ENCODE measurements at regions not wholly inside any gene's neighbourhood (a gene's known extent, or its start where the extent isn't known, plus 50 kb on each side); places are given as distances from the start of the nearest gene placed in this dataset.

DNA sequence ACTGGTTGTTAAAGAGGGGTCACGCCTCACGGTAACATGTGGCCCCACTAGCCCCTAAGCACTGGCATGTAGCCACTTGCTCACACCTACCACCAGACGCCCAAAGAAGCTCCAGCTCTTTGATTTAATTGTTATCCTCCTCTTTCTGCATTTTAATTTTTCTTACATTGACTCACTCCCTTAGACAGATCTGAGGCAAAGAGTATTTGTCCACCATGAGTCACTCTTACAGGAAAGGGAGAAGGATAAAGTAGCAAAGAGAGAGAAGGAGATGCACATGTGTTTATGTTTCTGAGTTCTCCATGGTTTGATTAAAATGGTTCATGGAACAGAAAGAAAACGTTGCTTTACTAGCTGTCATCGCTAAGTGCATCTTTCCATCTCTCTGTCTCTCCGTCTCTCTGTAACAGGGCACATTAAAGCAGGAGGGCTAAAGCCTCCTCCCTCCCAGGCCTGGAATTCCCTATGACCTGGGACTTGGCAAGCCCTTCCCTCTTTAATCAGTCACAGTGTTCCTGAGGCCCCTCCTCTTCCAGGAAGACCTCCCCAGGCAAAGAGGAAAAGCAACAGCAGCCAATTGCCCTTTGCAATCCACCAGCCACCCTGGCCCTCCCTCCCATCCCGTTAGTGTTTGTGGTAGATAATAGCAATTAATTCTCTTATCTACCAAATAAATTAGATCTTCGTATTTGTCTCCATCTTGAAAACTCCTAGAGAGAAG, 112.8 kb upstream of the TSHZ2 start:
- FAIRE-seq = no peak
- TF ChIP-seq POLR2A (IDR thresholded peaks at IDR 0.05; ENCODE audit: low read depth, low read length) = no peak
- TF ChIP-seq TAF1 (IDR thresholded peaks at IDR 0.05; ENCODE audit: borderline replicate concordance, low read depth, low read length) = no peak
- no peak for TF ChIP-seq POLR2AphosphoS5 (IDR thresholded peaks at IDR 0.05; ENCODE audit: low read depth, low read length)
- DNase-seq (ENCODE audit: insufficient read length) = no peak

DNA sequence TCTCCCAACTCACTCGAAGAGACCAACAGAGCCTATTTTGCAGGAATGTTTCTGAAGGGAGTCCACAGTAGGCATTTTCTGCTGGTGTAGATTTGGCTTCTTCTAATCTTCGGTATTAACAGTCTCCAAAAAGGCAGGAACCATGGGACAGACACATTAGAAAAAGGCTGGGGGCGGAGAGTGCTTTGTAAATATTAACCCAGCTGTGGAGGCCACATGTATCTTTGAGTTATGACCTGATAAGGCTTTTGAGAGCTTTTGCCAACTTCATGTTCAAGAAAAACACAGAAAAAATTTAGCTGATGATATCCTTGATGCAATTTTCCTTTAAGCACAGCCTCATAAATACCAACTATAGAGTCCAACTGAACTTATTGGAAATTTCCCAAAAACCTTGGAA, 119.4 kb upstream of the TSHZ2 start:
- TF ChIP-seq TAF1 (IDR thresholded peaks at IDR 0.05; ENCODE audit: borderline replicate concordance, low read depth, low read length) = no peak
- TF ChIP-seq POLR2A (IDR thresholded peaks at IDR 0.05; ENCODE audit: low read depth, low read length) = no peak
- TF ChIP-seq POLR2AphosphoS5 (IDR thresholded peaks at IDR 0.05; ENCODE audit: low read depth, low read length) = no peak
- no peak for DNase-seq (ENCODE audit: insufficient read length)
- no peak for FAIRE-seq

DNA sequence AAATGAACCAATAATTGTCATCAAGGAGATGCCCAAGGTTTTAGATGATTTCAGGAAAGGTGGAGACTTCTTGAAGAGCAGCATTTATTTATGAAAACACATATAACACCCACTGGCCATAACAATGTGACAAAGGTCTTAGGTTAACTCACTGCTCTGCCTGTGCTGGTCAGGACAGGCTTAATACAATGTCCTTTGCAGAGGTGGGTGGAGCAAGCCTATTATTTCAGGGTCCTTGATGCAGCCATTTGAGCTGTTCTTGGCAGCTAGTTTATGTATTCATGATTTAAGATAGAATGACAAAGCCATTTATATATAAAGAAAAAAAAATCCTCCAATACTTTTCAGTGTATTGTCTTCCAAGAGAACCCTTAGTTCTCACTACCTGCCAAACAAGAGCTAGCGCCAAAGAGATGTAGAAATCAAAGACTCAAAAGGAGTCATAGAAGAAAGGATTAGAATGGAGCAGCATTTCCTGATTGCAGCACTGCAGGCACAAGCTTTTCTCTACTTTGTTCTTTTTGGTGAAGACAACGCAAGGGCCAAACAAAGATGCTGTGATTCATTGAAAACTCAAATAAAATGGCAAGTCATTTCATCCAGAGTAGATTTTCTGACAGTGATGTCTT, 124.3 kb upstream of the TSHZ2 start:
- FAIRE-seq = no peak
- no peak for TF ChIP-seq POLR2A (IDR thresholded peaks at IDR 0.05; ENCODE audit: low read depth, low read length)
- no peak for TF ChIP-seq POLR2AphosphoS5 (IDR thresholded peaks at IDR 0.05; ENCODE audit: low read depth, low read length)
- no peak for TF ChIP-seq TAF1 (IDR thresholded peaks at IDR 0.05; ENCODE audit: borderline replicate concordance, low read depth, low read length)
- DNase-seq (ENCODE audit: insufficient read length) = no peak

DNA sequence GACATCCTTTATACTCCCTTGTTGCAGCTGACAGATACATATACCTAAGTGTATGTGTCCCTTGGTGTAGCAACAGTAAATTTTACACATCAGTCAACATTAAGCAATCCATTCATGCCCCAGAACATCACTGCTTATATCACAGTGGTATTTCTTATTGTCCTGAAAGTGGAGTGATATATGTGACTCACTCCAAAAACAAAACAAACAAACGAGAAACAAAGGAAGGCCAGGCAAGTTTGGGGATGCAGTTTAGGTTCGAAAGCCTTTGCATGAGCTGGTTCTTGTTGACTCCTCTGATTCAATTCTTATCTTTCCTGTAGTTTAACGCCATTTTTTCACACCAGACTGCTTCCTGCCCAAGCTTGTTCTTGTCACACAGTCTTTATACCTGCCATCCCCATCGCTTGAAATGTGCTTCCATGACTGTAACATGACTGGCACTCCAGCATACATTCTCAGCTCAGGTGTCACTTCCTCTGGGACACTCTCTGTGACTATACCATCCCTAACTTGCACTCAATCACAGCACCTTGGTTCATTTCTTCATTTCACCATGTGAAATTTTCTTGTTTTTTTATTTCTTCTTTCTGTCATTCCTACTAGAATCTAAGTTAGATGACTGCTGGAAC, 125.0 kb upstream of the TSHZ2 start:
- FAIRE-seq = no peak
- DNase-seq (ENCODE audit: insufficient read length) = no peak
- TF ChIP-seq POLR2AphosphoS5 (IDR thresholded peaks at IDR 0.05; ENCODE audit: low read depth, low read length) = no peak
- TF ChIP-seq TAF1 (IDR thresholded peaks at IDR 0.05; ENCODE audit: borderline replicate concordance, low read depth, low read length) = no peak
- TF ChIP-seq POLR2A (IDR thresholded peaks at IDR 0.05; ENCODE audit: low read depth, low read length) = no peak

DNA sequence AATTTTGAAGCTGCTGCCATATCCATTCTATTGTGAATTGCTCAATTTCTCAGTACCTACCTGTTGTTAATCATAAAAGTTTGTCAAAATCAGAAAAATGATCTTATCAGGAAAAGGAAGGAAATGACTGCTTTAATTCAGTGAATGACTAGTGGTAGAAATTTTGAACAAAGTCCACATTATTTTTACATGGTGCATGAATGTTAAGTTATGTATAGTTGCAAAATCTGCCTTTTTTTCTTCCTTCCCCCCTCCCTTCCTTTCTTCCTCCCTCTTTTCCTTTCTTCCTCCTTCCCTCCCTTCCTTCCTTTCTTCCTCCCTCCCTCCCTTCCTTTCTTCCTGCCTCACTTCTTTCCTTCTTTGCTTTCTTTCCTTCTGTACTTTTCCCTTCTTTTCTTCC, 127.1 kb upstream of the TSHZ2 start:
- FAIRE-seq = no peak
- TF ChIP-seq POLR2A (IDR thresholded peaks at IDR 0.05; ENCODE audit: low read depth, low read length) = no peak
- TF ChIP-seq TAF1 (IDR thresholded peaks at IDR 0.05; ENCODE audit: borderline replicate concordance, low read depth, low read length) = no peak
- no peak for TF ChIP-seq POLR2AphosphoS5 (IDR thresholded peaks at IDR 0.05; ENCODE audit: low read depth, low read length)
- no peak for DNase-seq (ENCODE audit: insufficient read length)

DNA sequence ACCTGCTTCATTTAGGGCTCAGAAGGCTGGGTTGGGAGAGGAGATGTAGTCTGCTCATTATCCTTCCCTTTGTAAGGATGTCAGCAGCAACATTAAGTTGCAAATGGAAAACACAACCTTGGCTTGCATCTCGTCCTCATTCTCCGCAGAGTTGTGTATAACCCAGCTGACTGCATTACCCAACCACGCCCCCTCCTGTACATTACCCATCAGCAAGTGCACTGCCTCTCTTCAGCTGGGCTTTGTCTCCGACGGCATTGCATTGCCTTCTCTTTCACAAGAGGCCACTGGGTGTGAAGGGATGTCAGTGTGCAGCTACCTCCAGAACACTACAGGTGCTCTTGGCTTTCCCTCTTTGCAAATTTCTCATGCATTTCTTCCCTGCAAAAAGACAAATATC, 128.7 kb upstream of the TSHZ2 start:
- TF ChIP-seq POLR2AphosphoS5 (IDR thresholded peaks at IDR 0.05; ENCODE audit: low read depth, low read length) = no peak
- TF ChIP-seq POLR2A (IDR thresholded peaks at IDR 0.05; ENCODE audit: low read depth, low read length) = no peak
- no peak for TF ChIP-seq TAF1 (IDR thresholded peaks at IDR 0.05; ENCODE audit: borderline replicate concordance, low read depth, low read length)
- DNase-seq (ENCODE audit: insufficient read length) = no peak
- no peak for FAIRE-seq

DNA sequence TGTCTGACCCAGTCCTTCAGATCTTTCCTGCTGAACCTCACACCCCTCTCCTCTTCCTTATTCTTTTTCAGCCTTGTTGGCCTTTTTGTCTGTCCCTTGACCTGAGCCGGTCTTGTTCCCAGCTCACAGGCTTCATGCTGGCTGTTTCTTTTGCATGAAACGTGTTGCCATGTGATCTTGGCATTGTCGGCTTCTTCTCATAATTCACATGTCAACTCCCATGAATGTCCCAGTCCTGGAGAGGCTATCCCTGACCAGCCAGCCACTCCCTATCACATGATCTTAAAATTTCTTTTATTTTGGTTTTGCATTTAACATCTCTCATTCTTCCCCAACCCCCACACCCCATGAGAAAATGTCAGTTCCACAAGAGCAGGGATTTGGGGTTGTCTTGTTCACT, 131.2 kb upstream of the TSHZ2 start:
- TF ChIP-seq TAF1 (IDR thresholded peaks at IDR 0.05; ENCODE audit: borderline replicate concordance, low read depth, low read length) (no peak), POLR2AphosphoS5 (IDR thresholded peaks at IDR 0.05; ENCODE audit: low read depth, low read length) (no peak), POLR2A (IDR thresholded peaks at IDR 0.05; ENCODE audit: low read depth, low read length) (no peak)
- FAIRE-seq = no peak
- no peak for DNase-seq (ENCODE audit: insufficient read length)

DNA sequence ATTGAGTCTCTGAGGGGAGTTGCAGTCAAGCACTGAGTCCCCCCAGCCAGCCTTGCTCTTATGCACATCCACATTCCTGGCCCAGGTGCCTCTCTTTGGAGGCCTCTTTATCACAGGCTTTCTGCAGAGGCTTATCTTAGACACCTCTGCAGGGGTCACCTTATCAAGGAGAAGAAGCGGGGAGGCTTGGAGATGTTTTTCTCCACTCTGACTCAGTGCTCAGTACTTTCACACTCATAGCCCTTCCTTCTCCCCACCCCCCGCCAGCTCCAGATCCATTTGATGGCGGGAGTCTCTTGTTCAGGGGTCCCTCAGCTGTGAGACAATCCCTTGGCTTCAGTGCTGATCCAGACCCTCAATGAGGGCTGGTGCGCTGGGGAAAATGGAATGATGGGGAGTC, 132.1 kb upstream of the TSHZ2 start:
- DNase-seq (ENCODE audit: insufficient read length) (no peak), FAIRE-seq (no peak)
- no peak for TF ChIP-seq TAF1 (IDR thresholded peaks at IDR 0.05; ENCODE audit: borderline replicate concordance, low read depth, low read length)
- no peak for TF ChIP-seq POLR2AphosphoS5 (IDR thresholded peaks at IDR 0.05; ENCODE audit: low read depth, low read length)
- no peak for TF ChIP-seq POLR2A (IDR thresholded peaks at IDR 0.05; ENCODE audit: low read depth, low read length)

DNA sequence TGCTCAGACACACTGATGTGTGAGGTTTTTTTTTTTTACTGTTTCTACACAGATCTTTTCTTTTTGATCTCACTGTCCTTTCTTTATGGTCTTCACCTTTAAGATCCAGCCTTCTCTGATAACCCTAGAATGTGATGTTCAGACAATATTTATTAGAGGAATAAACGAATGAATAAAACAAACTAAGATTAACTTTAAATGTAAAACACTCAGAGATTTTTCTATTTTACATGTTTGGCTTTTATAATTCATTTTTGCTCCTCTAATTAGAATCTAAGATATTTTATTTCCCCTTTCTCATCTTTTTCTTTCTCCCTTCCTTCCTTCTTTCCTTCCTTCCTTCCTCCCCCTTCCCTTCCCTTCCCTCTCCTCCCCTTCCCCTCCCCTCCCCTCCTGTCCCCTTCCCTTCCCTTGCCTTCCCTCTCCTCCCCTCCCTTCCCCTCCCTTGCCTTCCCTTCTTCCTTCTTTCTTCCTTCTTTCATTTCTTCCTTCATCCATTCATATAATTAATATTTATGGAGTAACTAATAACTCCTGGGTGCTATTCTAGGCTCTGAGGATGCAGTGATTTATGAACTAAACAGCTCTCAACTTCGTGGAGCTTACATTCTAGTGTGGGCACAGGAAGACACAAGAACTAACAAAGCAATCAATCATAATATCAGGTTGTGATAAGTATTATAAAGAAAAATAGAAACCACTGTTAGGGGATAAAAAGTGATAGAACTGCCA, 133.5 kb upstream of the TSHZ2 start:
- DNase-seq (ENCODE audit: insufficient read length) (no peak), FAIRE-seq (no peak)
- TF ChIP-seq TAF1 (IDR thresholded peaks at IDR 0.05; ENCODE audit: borderline replicate concordance, low read depth, low read length) (no peak), POLR2A (IDR thresholded peaks at IDR 0.05; ENCODE audit: low read depth, low read length) (no peak)

DNA sequence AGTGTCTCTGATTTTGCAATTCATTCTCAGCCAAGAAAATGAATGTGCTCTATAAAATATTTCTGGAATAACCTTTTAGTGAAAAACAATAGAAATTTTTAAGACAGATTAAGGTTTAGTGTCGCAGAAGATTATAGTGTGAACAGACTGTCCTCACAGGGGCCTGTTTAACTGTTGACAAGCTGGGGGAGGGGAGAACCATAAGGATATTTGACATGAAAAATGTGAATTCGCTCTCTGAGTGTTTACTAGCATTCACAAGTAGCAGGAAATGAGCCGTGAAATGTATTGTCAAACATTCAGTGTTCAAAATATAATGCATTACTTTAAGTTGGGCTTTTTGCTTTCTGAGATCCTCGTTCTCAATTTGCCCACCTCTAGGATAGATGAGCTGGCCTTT, 134.8 kb upstream of the TSHZ2 start:
- TF ChIP-seq POLR2AphosphoS5 (IDR thresholded peaks at IDR 0.05; ENCODE audit: low read depth, low read length) (no peak), TAF1 (IDR thresholded peaks at IDR 0.05; ENCODE audit: borderline replicate concordance, low read depth, low read length) (no peak), POLR2A (IDR thresholded peaks at IDR 0.05; ENCODE audit: low read depth, low read length) (no peak)
- FAIRE-seq = no peak
- DNase-seq (ENCODE audit: insufficient read length) = no peak

DNA sequence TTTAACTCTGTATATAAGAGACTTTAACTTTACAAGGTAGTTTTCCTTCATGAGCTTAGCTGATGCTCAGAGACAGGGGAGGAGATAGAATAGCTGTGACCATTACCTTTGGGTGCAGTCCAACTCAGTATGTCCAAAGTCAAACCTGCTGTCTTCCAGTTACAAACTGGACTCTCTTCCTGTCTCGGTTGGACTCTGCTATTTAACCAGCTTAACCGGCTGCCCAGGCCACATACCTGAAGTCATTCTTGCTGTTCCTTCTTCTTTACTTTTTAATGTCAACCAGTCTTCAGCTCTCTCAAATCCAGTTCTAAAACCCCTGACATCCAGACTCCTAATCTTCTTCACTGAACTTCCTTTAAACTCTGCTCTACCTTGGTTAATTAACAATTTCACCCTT, 138.3 kb upstream of the TSHZ2 start:
- no peak for TF ChIP-seq POLR2AphosphoS5 (IDR thresholded peaks at IDR 0.05; ENCODE audit: low read depth, low read length)
- no peak for TF ChIP-seq POLR2A (IDR thresholded peaks at IDR 0.05; ENCODE audit: low read depth, low read length)
- TF ChIP-seq TAF1 (IDR thresholded peaks at IDR 0.05; ENCODE audit: borderline replicate concordance, low read depth, low read length) = no peak
- FAIRE-seq = no peak
- no peak for DNase-seq (ENCODE audit: insufficient read length)

All from GM12892 (cell line).